Activated naive CD4-positive, alpha-beta T cell treated with anti-CD3 and anti-CD28 coated beads, Interleukin-2, amount 10 ng/mL, durations not matched to agents 7 days and 5 days (primary cell): ENCODE measurements at regions not wholly inside any gene's neighbourhood (a gene's known extent, or its start where the extent isn't known, plus 50 kb on each side); places are given as distances from the start of the nearest gene placed in this dataset.
"Not testable (repeated sequence)": the region's sequence is repeated elsewhere in the genome, so short reads cannot be mapped to it uniquely, and the experiment has no call there.

Experiments
- CTCF ChIA-PET: fragments of 350-600 bp; sonication (Branson Sonifier 250); formaldehyde crosslinking; loops from one replicate; lab custom pipeline; 2021; ENCODE audit warnings: antibody characterized with exemption; lab: Charles Lee
- DNase-seq: peaks from one replicate; pipeline ENCODE4 v3.0.0-alpha.2; 2020
- H3K27ac Mint-ChIP-seq: one replicate; pipeline ENCODE4 v1.8.0; 2021; ENCODE audit warnings: mild to moderate bottlenecking, moderate library complexity, mixed read lengths
- H3K27me3 Mint-ChIP-seq: one replicate; pipeline ENCODE4 v1.8.0; 2021; ENCODE audit warnings: mild to moderate bottlenecking, mixed read lengths
- H3K36me3 Mint-ChIP-seq: one replicate; pipeline ENCODE4 v1.8.0; 2021; ENCODE audit warnings: mixed read lengths
- H3K4me1 Mint-ChIP-seq: one replicate; pipeline ENCODE4 v1.8.0; 2021; ENCODE audit warnings: mixed read lengths
- H3K4me3 Mint-ChIP-seq: one replicate; pipeline ENCODE4 v1.8.0; 2021; ENCODE audit warnings: mild to moderate bottlenecking, moderate library complexity, mixed read lengths
- H3K9me3 Mint-ChIP-seq: one replicate; pipeline ENCODE4 v1.8.0; 2021; ENCODE audit warnings: mixed read lengths

DNA sequence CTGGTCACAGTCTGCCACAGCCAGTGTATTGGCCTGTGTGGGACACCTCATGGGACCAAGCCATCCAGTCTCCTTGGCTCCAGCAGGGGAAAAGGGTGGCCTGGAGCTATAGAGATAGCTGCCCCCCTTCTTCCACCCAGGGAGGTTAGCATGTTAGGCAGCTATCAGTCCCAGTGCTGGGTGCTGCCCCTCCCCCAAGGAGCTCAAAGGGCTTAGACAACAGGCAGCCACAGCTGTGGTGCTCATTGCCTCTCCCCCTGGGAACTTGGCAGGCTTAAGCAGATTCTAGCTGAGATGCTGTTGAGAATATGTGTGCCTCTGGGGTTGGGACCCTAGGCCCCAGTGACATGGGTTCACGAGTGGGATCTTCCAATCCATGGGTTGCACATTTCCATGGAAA is 226.0 kb upstream of the PTGER4 start:
- no peak overlapping the region for H3K4me3 Mint-ChIP-seq
- no peaks in the 10 kb centered on the region for H3K27me3 Mint-ChIP-seq
- no peaks in the 10 kb centered on the region for H3K4me1 Mint-ChIP-seq
- H3K36me3 Mint-ChIP-seq = peaks cover 17% of the 10 kb centered on the region
- H3K9me3 Mint-ChIP-seq = peaks cover 34% of the 10 kb centered on the region
- DNase-seq = no peak
- H3K27ac Mint-ChIP-seq = no peak overlapping the region
- CTCF ChIA-PET = no interaction called here

- peaks cover 39% of the 10 kb centered on the region for H3K9me3 Mint-ChIP-seq
- no peak overlapping the region for H3K27ac Mint-ChIP-seq
Observed at GRCh38 chr5:40452874-40453624, 226.7 kb upstream of the PTGER4 start.

GRCh38 chr5:40447438-40447837 is 232.3 kb upstream of the PTGER4 start:
- H3K9me3 Mint-ChIP-seq = peaks cover 52% of the 10 kb centered on the region
- H3K4me3 Mint-ChIP-seq = no peak overlapping the region
- no peaks in the 10 kb centered on the region for H3K27me3 Mint-ChIP-seq
- peaks cover 6% of the 10 kb centered on the region for H3K4me1 Mint-ChIP-seq
- no peak overlapping the region for H3K27ac Mint-ChIP-seq
- no peak for DNase-seq
- CTCF ChIA-PET = no interaction called here
- H3K36me3 Mint-ChIP-seq = peaks cover 27% of the 10 kb centered on the region

More at GRCh38 chr5:40452874-40453624, 226.7 kb upstream of the PTGER4 start:
- Mint-ChIP-seq H3K4me1 (no peaks in the 10 kb centered on the region), H3K36me3 (peaks cover 18% of the 10 kb centered on the region), H3K27me3 (no peaks in the 10 kb centered on the region), H3K4me3 (no peak overlapping the region)
- no peak for DNase-seq
- CTCF ChIA-PET = no interaction called here

DNA sequence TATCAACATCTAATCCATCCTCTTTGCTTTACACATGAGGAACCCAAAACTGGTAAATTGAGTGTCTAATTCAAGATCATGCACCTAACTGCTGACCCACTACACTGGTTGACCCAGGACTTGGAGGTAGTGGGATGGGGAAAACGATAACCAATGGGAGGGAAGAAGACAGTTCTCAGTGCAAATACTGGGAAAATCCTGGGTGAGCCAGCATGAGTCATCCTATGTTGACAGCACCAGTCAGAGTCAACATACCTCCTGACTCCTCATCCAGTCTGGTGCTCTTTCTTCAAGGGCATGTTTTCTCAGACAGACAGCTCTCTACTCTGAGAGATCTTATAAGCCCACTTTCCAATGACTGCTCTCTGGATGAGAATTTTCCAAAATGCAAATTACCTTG is 232.8 kb upstream of the PTGER4 start:
- Mint-ChIP-seq H3K9me3 (peaks cover 49% of the 10 kb centered on the region), H3K27ac (no peak overlapping the region), H3K27me3 (no peaks in the 10 kb centered on the region), H3K36me3 (peaks cover 23% of the 10 kb centered on the region), H3K4me1 (peaks cover 11% of the 10 kb centered on the region), H3K4me3 (no peak overlapping the region)
- DNase-seq = no peak
- CTCF ChIA-PET = no interaction called here

DNA sequence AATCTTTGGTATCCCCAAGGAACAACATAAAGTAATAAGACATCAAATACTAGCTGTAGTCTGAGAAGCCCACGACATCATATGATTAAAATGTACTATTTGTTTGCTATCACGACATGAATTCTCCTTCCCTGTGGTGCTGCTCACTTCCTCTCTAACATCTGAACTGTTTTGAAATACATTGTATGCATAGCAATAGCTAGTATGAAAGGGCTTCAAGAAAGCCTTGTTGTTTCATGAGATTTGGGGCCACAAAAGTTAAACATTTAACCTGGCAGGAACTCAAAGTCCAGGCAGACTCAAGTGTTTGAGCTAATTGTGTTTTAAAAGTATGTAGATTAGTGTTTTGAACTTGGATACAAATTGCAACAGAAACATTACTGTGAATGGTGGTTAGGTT is 237.4 kb upstream of the PTGER4 start:
- Mint-ChIP-seq H3K27me3 (no peaks in the 10 kb centered on the region), H3K4me1 (peaks cover 34% of the 10 kb centered on the region), H3K36me3 (peaks cover 14% of the 10 kb centered on the region), H3K9me3 (peaks cover 22% of the 10 kb centered on the region), H3K4me3 (no peak overlapping the region), H3K27ac (peak overlapping the region; percentile 6)
- DNase-seq = no peak
- CTCF ChIA-PET = interaction anchor here (1.0 to 2.2 kb wide), 8 partner anchors 12 to 494 kb away, joined by 3 to 12 read pairs (median 4); no protein-coding TSS in a partner anchor

GRCh38 chr5:40441733-40442132 is 238.0 kb upstream of the PTGER4 start:
- CTCF ChIA-PET = interaction anchor here (0.8 to 2.2 kb wide), 8 partner anchors 12 to 493 kb away, joined by 3 to 12 read pairs (median 4); no protein-coding TSS in a partner anchor
- peak; percentile 36 for DNase-seq
- Mint-ChIP-seq H3K4me3 (peak overlapping the region; percentile 53), H3K4me1 (peaks cover 40% of the 10 kb centered on the region), H3K27ac (peak overlapping the region; percentile 89), H3K9me3 (peaks cover 20% of the 10 kb centered on the region), H3K36me3 (peaks cover 14% of the 10 kb centered on the region), H3K27me3 (no peaks in the 10 kb centered on the region)

DNA sequence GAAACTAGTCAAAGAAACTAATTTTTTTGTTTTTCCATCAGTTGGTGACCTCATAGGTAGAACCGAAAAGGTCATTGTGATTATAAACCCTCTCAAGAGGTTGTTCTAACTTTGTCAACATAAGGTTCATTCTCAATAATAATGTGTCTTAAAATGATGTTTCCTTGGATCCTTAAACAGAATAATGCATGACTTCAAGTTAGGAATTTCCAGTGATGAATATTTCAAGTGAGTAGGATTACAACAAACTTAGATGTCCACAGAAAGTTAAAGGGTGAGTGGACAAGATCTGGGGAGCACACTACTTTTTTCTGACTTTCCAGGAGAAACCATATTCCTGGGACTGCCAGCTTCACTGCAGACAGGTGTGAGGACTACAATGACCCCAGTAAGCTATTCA is 239.0 kb upstream of the PTGER4 start:
- CTCF ChIA-PET = interaction anchor here (0.8 to 2.2 kb wide), 3 partner anchors 34 to 56 kb away, joined by 3 to 12 read pairs (median 3); no protein-coding TSS in a partner anchor
- Mint-ChIP-seq H3K4me3 (no peak overlapping the region), H3K27ac (no peak overlapping the region), H3K9me3 (peaks cover 17% of the 10 kb centered on the region), H3K4me1 (peaks cover 50% of the 10 kb centered on the region), H3K27me3 (no peaks in the 10 kb centered on the region), H3K36me3 (peaks cover 17% of the 10 kb centered on the region)
- no peak for DNase-seq

DNA sequence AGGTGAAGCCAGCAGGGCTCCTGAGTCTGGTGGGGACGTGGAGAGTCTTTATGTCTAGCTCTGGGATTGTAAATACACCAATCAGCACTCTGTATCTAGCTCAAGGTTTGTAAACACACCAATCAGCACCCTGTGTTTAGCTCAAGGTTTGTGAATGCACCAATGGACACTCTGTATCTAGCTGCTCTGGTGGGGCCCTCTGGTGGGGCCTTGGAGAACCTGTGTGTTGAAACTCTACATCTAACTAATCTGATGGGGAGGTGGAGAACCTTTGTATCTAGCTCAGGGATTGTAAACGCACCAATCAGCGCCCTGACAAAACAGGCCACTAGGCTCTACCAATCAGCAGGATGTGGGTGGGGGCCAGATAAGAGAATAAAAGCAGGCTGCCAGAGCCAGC is 240.6 kb upstream of the PTGER4 start:
- not testable (repeated sequence) for H3K9me3 Mint-ChIP-seq, H3K27ac Mint-ChIP-seq, H3K4me3 Mint-ChIP-seq, H3K36me3 Mint-ChIP-seq, H3K27me3 Mint-ChIP-seq
- H3K4me1 Mint-ChIP-seq = peaks cover 62% of the 10 kb centered on the region
- peak; percentile 31 for DNase-seq
- CTCF ChIA-PET = interaction anchor here (1.1 to 3.5 kb wide), 4 partner anchors 9 to 246 kb away, joined by 4 to 18 read pairs (median 6); no protein-coding TSS in a partner anchor

- H3K27ac Mint-ChIP-seq, H3K4me3 Mint-ChIP-seq, DNase-seq, H3K9me3 Mint-ChIP-seq, H3K36me3 Mint-ChIP-seq, H3K27me3 Mint-ChIP-seq: not testable (repeated sequence)
- CTCF ChIA-PET = interaction anchor here (1.1 to 3.5 kb wide), 4 partner anchors 9 to 247 kb away, joined by 4 to 18 read pairs (median 6); no protein-coding TSS in a partner anchor
- H3K4me1 Mint-ChIP-seq = peaks cover 66% of the 10 kb centered on the region
Observed at GRCh38 chr5:40438646-40439045, 241.1 kb upstream of the PTGER4 start.

DNA sequence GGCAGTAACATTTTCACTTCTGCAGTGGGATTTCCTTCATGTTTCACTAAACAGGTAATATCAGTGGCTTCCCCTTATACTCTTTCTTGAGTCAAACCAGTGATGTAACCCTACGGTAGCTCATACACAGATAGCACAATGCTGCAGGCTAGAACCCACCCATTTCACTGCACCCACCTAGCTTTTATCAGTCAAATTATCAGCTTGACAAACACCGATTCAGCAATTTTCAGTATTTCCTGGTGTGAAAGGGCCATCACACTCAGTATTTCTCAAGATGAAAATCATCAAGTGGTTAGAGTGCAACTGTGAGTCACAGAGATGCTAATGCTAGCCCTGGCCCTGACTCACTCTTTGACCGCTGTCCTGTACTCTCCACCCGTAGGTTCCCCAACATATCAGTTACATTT is 242.3 kb upstream of the PTGER4 start:
- Mint-ChIP-seq H3K27me3 (no peaks in the 10 kb centered on the region), H3K27ac (peak overlapping the region; percentile 74), H3K4me3 (no peak overlapping the region), H3K36me3 (peaks cover 7% of the 10 kb centered on the region), H3K4me1 (peaks cover 65% of the 10 kb centered on the region), H3K9me3 (peaks cover 6% of the 10 kb centered on the region)
- DNase-seq = no peak
- CTCF ChIA-PET = interaction anchor here (0.9 to 3.5 kb wide), 8 partner anchors 9 to 248 kb away, joined by 3 to 18 read pairs (median 4); no protein-coding TSS in a partner anchor

- Mint-ChIP-seq H3K4me1 (peaks cover 57% of the 10 kb centered on the region), H3K27ac (peak overlapping the region; percentile 71), H3K9me3 (peaks cover 6% of the 10 kb centered on the region), H3K4me3 (peak overlapping the region; percentile 19), H3K27me3 (no peaks in the 10 kb centered on the region), H3K36me3 (peaks cover 7% of the 10 kb centered on the region)
- DNase-seq = peak; percentile 54
- CTCF ChIA-PET = interaction anchor here (0.8 to 3.5 kb wide), 9 partner anchors 8 to 252 kb away, joined by 3 to 18 read pairs (median 4); no protein-coding TSS in a partner anchor
Observed at GRCh38 chr5:40436535-40437237, 243.0 kb upstream of the PTGER4 start.

- H3K9me3 Mint-ChIP-seq, H3K27me3 Mint-ChIP-seq, CTCF ChIA-PET, H3K36me3 Mint-ChIP-seq, DNase-seq, H3K4me3 Mint-ChIP-seq: not testable (repeated sequence)
- peaks cover 50% of the 10 kb centered on the region for H3K4me1 Mint-ChIP-seq
- peak overlapping the region; percentile 78 for H3K27ac Mint-ChIP-seq
Observed at GRCh38 chr5:40435706-40436105, 244.0 kb upstream of the PTGER4 start.

DNA sequence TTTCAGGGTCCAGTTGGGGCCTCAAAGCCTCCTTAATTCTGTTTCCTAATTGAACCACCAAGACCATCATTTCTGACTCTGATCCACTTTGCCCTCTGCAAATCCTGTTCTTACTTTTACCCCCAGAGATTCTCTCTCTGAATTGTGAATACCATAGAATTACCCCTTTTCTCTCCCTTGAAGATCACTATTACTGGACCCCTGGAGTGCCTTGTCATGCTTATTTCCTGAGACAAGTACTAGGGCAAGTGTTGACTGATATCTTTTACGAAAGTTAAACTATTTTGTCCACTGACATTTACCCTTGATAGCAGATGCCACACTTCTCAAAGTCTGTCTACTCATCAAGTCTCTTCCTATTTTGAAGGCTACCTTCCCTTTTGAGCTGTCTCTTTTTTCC is 246.9 kb upstream of the PTGER4 start:
- DNase-seq = no peak

GRCh38 chr5:40431734-40432133 is 248.0 kb upstream of the PTGER4 start:
- H3K27ac Mint-ChIP-seq = no peak overlapping the region
- peaks cover 4% of the 10 kb centered on the region for H3K36me3 Mint-ChIP-seq
- H3K9me3 Mint-ChIP-seq = no peaks in the 10 kb centered on the region
- no peak overlapping the region for H3K4me3 Mint-ChIP-seq
- CTCF ChIA-PET = interaction anchor here (1.0 to 1.2 kb wide), 2 partner anchors 25 to 43 kb away, joined by 3 read pairs; no protein-coding TSS in a partner anchor
- H3K4me1 Mint-ChIP-seq = peaks cover 61% of the 10 kb centered on the region
- H3K27me3 Mint-ChIP-seq = no peaks in the 10 kb centered on the region
- no peak for DNase-seq

More for the DNA sequence above, 246.9 kb upstream of the PTGER4 start:
- Mint-ChIP-seq H3K27ac (no peak overlapping the region), H3K4me1 (peaks cover 72% of the 10 kb centered on the region), H3K4me3 (no peak overlapping the region), H3K9me3 (no peaks in the 10 kb centered on the region), H3K27me3 (no peaks in the 10 kb centered on the region), H3K36me3 (peaks cover 4% of the 10 kb centered on the region)
- CTCF ChIA-PET = interaction anchor here (0.7 kb wide), 1 partner anchor 54 kb away, joined by 3 read pairs; no protein-coding TSS in a partner anchor
